Parathyroid adenoma (tissue), 2 donors: ENCODE measurements at regions not wholly inside any gene's neighbourhood (a gene's known extent, or its start where the extent isn't known, plus 50 kb on each side); places are given as distances from the start of the nearest gene placed in this dataset.

Experiments used
- H2AFZ ChIP-seq: fragments of 300-600 bp; sonication (generic); one replicate; pipeline ENCODE4 v1.7.0; 2017; ENCODE audit warnings: antibody characterized with exemption, mild to moderate bottlenecking
- H3K27ac ChIP-seq: fragments of 300-600 bp; sonication (generic); one replicate; pipeline ENCODE4 v1.7.0; 2017
- H3K27me3 ChIP-seq: fragments of 300-600 bp; sonication (generic); one replicate; pipeline ENCODE4 v1.7.0; 2017; ENCODE audit warnings: low read length; ENCODE audit not compliant: control insufficient read depth, insufficient read depth
- H3K36me3 ChIP-seq: fragments of 300-600 bp; sonication (generic); one replicate; pipeline ENCODE4 v1.7.0; 2017; ENCODE audit warnings: low read length; ENCODE audit not compliant: control insufficient read depth, insufficient read depth
- H3K4me1 ChIP-seq: fragments of 300-600 bp; sonication (generic); one replicate; pipeline ENCODE4 v1.7.0; 2017; ENCODE audit warnings: control low read depth
- H3K4me2 ChIP-seq: fragments of 300-600 bp; sonication (generic); one replicate; pipeline ENCODE4 v1.7.0; 2017; ENCODE audit warnings: low read length
- H3K4me3 ChIP-seq: fragments of 300-600 bp; sonication (generic); one replicate; pipeline ENCODE4 v1.7.0; 2017; ENCODE audit warnings: low read depth, low read length
- H3K79me2 ChIP-seq: fragments of 300-600 bp; sonication (generic); one replicate; pipeline ENCODE4 v1.7.0; 2017; ENCODE audit warnings: control low read depth
- H3K9ac ChIP-seq: fragments of 300-600 bp; sonication (generic); one replicate; pipeline ENCODE4 v1.7.0; 2017; ENCODE audit warnings: mild to moderate bottlenecking
- H3K9me3 ChIP-seq: fragments of 300-600 bp; sonication (generic); one replicate; pipeline ENCODE4 v1.7.0; 2017; ENCODE audit warnings: low read length; ENCODE audit not compliant: control insufficient read depth
- CTCF ChIP-seq: fragments of 300-600 bp; sonication (generic); IDR thresholded peaks from one replicate; pipeline ENCODE4 v1.7.0; 2017; ENCODE audit warnings: antibody characterized with exemption, mild to moderate bottlenecking
- donor health status: primary hyperparathyroidism.

- TF ChIP-seq CTCF = no peak
- no peak overlapping the region for H3K4me2 ChIP-seq
Measured at GRCh38 chr7:40945788-40946187, 757.1 kb downstream of the INHBA start.

GRCh38 chr7:40944981-40945585, 757.8 kb downstream of the INHBA start:
- Histone ChIP-seq H3K4me2 (no peak overlapping the region), H3K79me2 (no peaks in the 10 kb centered on the region), H3K9ac (no peak overlapping the region), H3K36me3 (no peaks in the 10 kb centered on the region), H3K4me1 (no peaks in the 10 kb centered on the region), H2AFZ (no peak overlapping the region), H3K4me3 (no peak overlapping the region), H3K27ac (no peak overlapping the region), H3K9me3 (no peaks in the 10 kb centered on the region), H3K27me3 (no peaks in the 10 kb centered on the region)
- TF ChIP-seq CTCF = no peak

More at GRCh38 chr7:40945788-40946187, 757.1 kb downstream of the INHBA start:
- H2AFZ ChIP-seq = no peak overlapping the region
- H3K36me3 ChIP-seq = no peaks in the 10 kb centered on the region
- no peaks in the 10 kb centered on the region for H3K27me3 ChIP-seq
- H3K4me1 ChIP-seq = no peaks in the 10 kb centered on the region
- H3K4me3 ChIP-seq = no peak overlapping the region
- H3K9me3 ChIP-seq = no peaks in the 10 kb centered on the region
- H3K9ac ChIP-seq = no peak overlapping the region
- no peaks in the 10 kb centered on the region for H3K79me2 ChIP-seq
- no peak overlapping the region for H3K27ac ChIP-seq

- no peaks in the 10 kb centered on the region for H3K79me2 ChIP-seq
- H3K9ac ChIP-seq = no peak overlapping the region
- H2AFZ ChIP-seq = no peak overlapping the region
- no peaks in the 10 kb centered on the region for H3K9me3 ChIP-seq
- no peak overlapping the region for H3K27ac ChIP-seq
- no peak overlapping the region for H3K4me2 ChIP-seq
- no peaks in the 10 kb centered on the region for H3K4me1 ChIP-seq
- no peaks in the 10 kb centered on the region for H3K27me3 ChIP-seq
- TF ChIP-seq CTCF = no peak
- no peaks in the 10 kb centered on the region for H3K36me3 ChIP-seq
- H3K4me3 ChIP-seq = no peak overlapping the region
Measured at GRCh38 chr7:40937879-40938278, 765.0 kb downstream of the INHBA start.

GRCh38 chr7:40935435-40935834, 767.5 kb downstream of the INHBA start:
- Histone ChIP-seq H3K4me1 (no peaks in the 10 kb centered on the region), H3K4me3 (no peak overlapping the region), H3K36me3 (no peaks in the 10 kb centered on the region), H2AFZ (no peak overlapping the region), H3K9ac (no peak overlapping the region), H3K27me3 (no peaks in the 10 kb centered on the region), H3K9me3 (no peaks in the 10 kb centered on the region), H3K27ac (no peak overlapping the region), H3K79me2 (no peaks in the 10 kb centered on the region), H3K4me2 (no peak overlapping the region)
- TF ChIP-seq CTCF = no peak

- Histone ChIP-seq H3K4me2 (no peak overlapping the region), H3K27me3 (no peaks in the 10 kb centered on the region), H3K9me3 (no peaks in the 10 kb centered on the region), H3K27ac (no peak overlapping the region), H2AFZ (no peak overlapping the region), H3K9ac (no peak overlapping the region), H3K4me1 (no peaks in the 10 kb centered on the region), H3K36me3 (no peaks in the 10 kb centered on the region), H3K79me2 (no peaks in the 10 kb centered on the region), H3K4me3 (no peak overlapping the region)
- no peak for TF ChIP-seq CTCF
Measured at GRCh38 chr7:40923626-40924025, 779.3 kb downstream of the INHBA start.
